NB4 (cell line): ENCODE measurements at regions not wholly inside any gene's neighbourhood (a gene's known extent, or its start where the extent isn't known, plus 50 kb on each side); places are given as distances from the start of the nearest gene placed in this dataset.
A peak's percentile ranks its signal among the peaks of the same experiment; 100 is the strongest.
"Not testable (repeated sequence)": the region's sequence is repeated elsewhere in the genome, so short reads cannot be mapped to it uniquely, and the experiment has no call there.

ENCODE experiments used
- DNase-seq: peaks from one replicate; pipeline ENCODE4 v3.0.0; 2010; ENCODE audit warnings: low read depth
- H3K4me3 ChIP-seq: one replicate; pipeline ENCODE4 v1.5.1; 2011; ENCODE audit warnings: mild to moderate bottlenecking, low read depth, low read length, moderate library complexity
- MAX ChIP-seq: IDR thresholded peaks from 2 replicates; pipeline ENCODE4 v1.6.1; 2011; ENCODE audit warnings: low read depth, low read length
- MYC ChIP-seq: IDR thresholded peaks from 2 replicates; pipeline ENCODE4 v1.6.1; 2011; ENCODE audit warnings: low read depth, low read length
- POLR2A ChIP-seq: IDR thresholded peaks from 2 replicates; pipeline ENCODE4 v1.6.1; 2011; ENCODE audit warnings: mild to moderate bottlenecking; ENCODE audit not compliant: insufficient read length; ENCODE audit errors: extremely low read depth
- TF ChIP-seq, protein P1 (sequence below): IDR thresholded peaks from one replicate; pipeline ENCODE4 v1.5.1; 2012; ENCODE audit warnings: low read depth, low read length

DNA sequence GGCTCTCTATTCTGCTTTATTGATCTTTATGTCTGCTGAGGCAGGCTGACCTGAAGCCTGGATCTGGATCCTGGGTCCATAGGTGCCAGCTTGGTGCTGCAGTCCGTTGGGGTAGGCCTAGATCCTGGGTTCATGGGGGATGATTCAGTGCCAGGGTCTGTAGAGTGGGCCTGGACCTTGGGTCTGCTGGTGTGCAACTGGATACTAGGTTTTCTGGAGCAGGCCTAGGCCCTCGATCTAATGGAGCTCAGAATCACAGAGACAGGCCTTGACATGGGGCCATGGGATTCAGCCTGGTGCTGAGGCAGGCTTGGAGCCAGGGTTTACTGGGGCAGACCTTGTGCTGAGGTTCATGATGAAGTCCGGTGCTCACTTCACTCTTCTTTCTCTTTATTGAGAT lies 358.6 kb downstream of the TEX13C start:
- TF ChIP-seq, protein P1, sequence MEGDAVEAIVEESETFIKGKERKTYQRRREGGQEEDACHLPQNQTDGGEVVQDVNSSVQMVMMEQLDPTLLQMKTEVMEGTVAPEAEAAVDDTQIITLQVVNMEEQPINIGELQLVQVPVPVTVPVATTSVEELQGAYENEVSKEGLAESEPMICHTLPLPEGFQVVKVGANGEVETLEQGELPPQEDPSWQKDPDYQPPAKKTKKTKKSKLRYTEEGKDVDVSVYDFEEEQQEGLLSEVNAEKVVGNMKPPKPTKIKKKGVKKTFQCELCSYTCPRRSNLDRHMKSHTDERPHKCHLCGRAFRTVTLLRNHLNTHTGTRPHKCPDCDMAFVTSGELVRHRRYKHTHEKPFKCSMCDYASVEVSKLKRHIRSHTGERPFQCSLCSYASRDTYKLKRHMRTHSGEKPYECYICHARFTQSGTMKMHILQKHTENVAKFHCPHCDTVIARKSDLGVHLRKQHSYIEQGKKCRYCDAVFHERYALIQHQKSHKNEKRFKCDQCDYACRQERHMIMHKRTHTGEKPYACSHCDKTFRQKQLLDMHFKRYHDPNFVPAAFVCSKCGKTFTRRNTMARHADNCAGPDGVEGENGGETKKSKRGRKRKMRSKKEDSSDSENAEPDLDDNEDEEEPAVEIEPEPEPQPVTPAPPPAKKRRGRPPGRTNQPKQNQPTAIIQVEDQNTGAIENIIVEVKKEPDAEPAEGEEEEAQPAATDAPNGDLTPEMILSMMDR = no peak
- TF ChIP-seq MYC = no peak
- no peak for TF ChIP-seq POLR2A
- no peak for TF ChIP-seq MAX
- DNase-seq = no peak
- no peak overlapping the region for H3K4me3 ChIP-seq

- no peak overlapping the region for H3K4me3 ChIP-seq
- TF ChIP-seq MYC (no peak), MAX (no peak), POLR2A (no peak)
- TF ChIP-seq, protein P1 = no peak
- no peak for DNase-seq
Measured at GRCh38 chrX:125680366-125680765, 360.7 kb downstream of the TEX13C start.

DNA sequence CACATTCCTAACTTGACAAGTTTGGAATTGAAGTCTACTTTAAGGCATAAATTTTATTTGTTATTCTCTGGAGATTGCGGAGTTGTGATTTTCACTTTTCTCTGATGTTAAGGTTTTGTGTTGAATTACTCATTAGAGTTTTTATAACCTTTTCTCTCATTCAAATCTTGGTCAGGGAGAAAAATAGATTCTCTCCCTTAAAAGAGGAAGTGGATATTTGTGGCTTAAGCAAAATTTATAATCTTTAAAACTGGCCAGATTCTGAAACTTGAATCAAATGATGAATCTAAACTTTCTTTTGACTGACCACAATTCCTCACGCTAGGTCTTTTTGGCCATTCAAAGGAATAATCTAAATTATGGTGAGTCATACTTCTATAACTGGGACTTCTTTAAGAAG lies 361.4 kb downstream of the TEX13C start:
- no peak overlapping the region for H3K4me3 ChIP-seq
- no peak for DNase-seq
- TF ChIP-seq MAX (no peak), POLR2A (no peak), MYC (no peak)
- TF ChIP-seq, protein P1 = no peak

- no peak overlapping the region for H3K4me3 ChIP-seq
- TF ChIP-seq POLR2A (no peak), MYC (no peak), MAX (no peak)
- TF ChIP-seq, protein P1 = no peak
- peak; percentile 0 for DNase-seq
Measured at GRCh38 chrX:125681507-125681906, 361.8 kb downstream of the TEX13C start.

DNA sequence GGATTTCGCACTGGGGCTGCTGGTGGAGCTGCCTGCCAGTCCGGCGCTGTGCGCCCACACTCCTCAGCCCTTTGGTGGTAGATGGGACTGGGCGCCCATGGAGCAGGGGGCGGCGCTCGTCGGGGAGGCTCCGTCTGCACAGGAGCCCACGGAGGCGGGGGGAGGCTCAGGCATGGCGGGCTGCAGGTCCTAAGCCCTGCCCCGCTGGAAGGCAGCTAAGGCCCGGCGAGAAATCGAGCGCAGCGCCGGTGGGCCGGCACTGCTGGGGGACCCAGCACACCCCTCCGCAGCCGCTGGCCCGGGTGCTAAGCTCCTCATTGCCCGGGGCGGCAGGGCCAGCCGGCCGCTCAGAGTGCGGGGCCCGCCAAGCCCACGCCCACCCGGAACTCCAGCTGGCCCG lies 370.9 kb downstream of the TEX13C start:
- not testable (repeated sequence) for DNase-seq, H3K4me3 ChIP-seq

GRCh38 chrX:125694171-125694570 lies 374.5 kb downstream of the TEX13C start:
- DNase-seq = no peak
- TF ChIP-seq POLR2A (no peak), MAX (no peak), MYC (no peak)
- TF ChIP-seq, protein P1 = no peak
- H3K4me3 ChIP-seq = no peak overlapping the region

DNA sequence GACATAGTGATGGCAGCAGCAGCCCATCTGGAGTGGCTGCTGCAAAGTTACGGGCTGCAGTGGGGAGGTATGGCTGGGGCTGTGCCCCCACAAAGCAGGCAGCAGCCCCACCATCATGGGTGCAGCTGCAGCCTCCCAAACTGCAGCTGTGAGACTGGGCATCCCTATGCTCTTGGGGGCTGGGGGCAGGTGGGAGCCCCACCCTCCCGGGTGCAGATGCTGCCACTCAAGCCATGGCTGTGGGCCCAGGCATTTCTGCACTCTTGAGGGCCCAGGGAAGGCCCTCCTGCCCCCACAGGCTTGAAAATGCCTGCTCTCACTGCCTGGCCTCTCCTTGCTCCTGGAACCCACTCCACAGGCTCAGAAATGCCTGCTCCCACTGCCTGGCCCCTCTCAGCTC lies 389.4 kb downstream of the TEX13C start:
- no peak overlapping the region for H3K4me3 ChIP-seq
- no peak for TF ChIP-seq POLR2A
- TF ChIP-seq MAX = no peak
- TF ChIP-seq MYC = no peak
- TF ChIP-seq, protein P1 = no peak
- DNase-seq = no peak
